ENCODE measurements at regions not wholly inside any gene's neighbourhood (a gene's known extent, or its start where the extent isn't known, plus 50 kb on each side); places are given as distances from the start of the nearest gene placed in this dataset.

GRCh38 chr18:8478166-8478967, 130.9 kb upstream of the RAB12 start:
- DNase-seq (ENCODE audit: low read depth, low spot score) (peak; percentile 33), ATAC-seq (peak; percentile 95)
- H3K4me3 ChIP-seq (replicated peaks in 1 of 2; ENCODE audit: low read depth in 1 of 2, low read length in 2 of 2) = no peak overlapping the region
- POLR2A ChIA-PET = interaction anchor here (0.7 kb wide), 1 partner anchor 1206 kb away, joined by 3 read pairs; no protein-coding TSS in a partner anchor
- peaks cover 7% of the 10 kb centered on the region; the same call in 1 of the 2 replicates for H3K27me3 ChIP-seq (ENCODE audit: insufficient read depth, low read length)
- H3K79me2 ChIP-seq (ENCODE audit: insufficient read depth, low read length) = no peaks in the 10 kb centered on the region
- CTCF ChIA-PET = interaction anchor here (0.8 to 1.3 kb wide), 3 partner anchors 9 to 52 kb away, joined by 3 to 7 read pairs (median 3); no protein-coding TSS in a partner anchor
- no peaks in the 10 kb centered on the region for H3K4me1 ChIP-seq (ENCODE audit: control insufficient read depth in 1 of 2, insufficient read depth in 2 of 2, low read length in 2 of 2)
- H3K9me2 ChIP-seq (ENCODE audit: insufficient read depth) = no peaks in the 10 kb centered on the region
- intact Hi-C loops (cut with micrococcal nuclease) = loop anchor here (10.0 kb wide), 1 partner anchor 506 kb away; no protein-coding TSS in a partner anchor
- H3K9me3 ChIP-seq (ENCODE audit: control insufficient read depth in 1 of 2, insufficient read depth in 1 of 2, low read depth in 1 of 2, low read length in 2 of 2) = no peaks in the 10 kb centered on the region
- H3K27ac ChIP-seq (ENCODE audit: low read depth, low read length) = no peak overlapping the region
- no peaks in the 10 kb centered on the region for H4K20me1 ChIP-seq (ENCODE audit: insufficient read depth)
- RAD21 ChIA-PET (ENCODE audit: low non-redundant PET in 1 of 2, low total read pairs in 2 of 2, uncharacterized antibody in 2 of 2, unreplicated experiment in 2 of 2) = no interaction called here
- no peak overlapping the region for H2AFZ ChIP-seq (ENCODE audit: low read depth, low read length, poor library complexity, severe bottlenecking)
- BruUV-seq (replicated peaks) = no TSS peak
- no peaks in the 10 kb centered on the region for H3K36me3 ChIP-seq (ENCODE audit: control insufficient read depth in 1 of 2, insufficient read depth in 2 of 2, low read length in 2 of 2)
- no peak overlapping the region for H3K9ac ChIP-seq (ENCODE audit: low read length)
- TF ChIP-seq JUND (IDR thresholded peaks at IDR 0.05) (no peak), RAD21 (IDR thresholded peaks at IDR 0.05; ENCODE audit: low read depth) (peak; percentile 19; the same call in 1 of the 2 replicates), TCF7L2 (IDR thresholded peaks at IDR 0.05; ENCODE audit: borderline replicate concordance, extremely low read depth, insufficient read depth, insufficient read length) (peak; percentile 35), CTCF (IDR thresholded peaks at IDR 0.05 in 2 of 3, conservative IDR thresholded peaks at IDR 0.05 in 1 of 3; ENCODE audit: borderline replicate concordance in 1 of 3, insufficient read depth in 1 of 3, low read depth in 2 of 3, low read length in 2 of 3) (peak; percentile 29 to 97 (median 83); a peak in 5 of 6 replicates)
- H3K4me2 ChIP-seq (ENCODE audit: low read length) = no peak overlapping the region

GRCh38 chr18:8478968-8479370, 130.3 kb upstream of the RAB12 start:
- RAD21 ChIA-PET (ENCODE audit: low non-redundant PET in 1 of 2, low total read pairs in 2 of 2, uncharacterized antibody in 2 of 2, unreplicated experiment in 2 of 2) = no interaction called here
- no TSS peak for BruUV-seq (replicated peaks)

More at GRCh38 chr18:8478968-8479370, 130.3 kb upstream of the RAB12 start:
- ATAC-seq (no peak), DNase-seq (ENCODE audit: low read depth, low spot score) (no peak)
- no peak overlapping the region for H3K4me3 ChIP-seq (replicated peaks in 1 of 2; ENCODE audit: low read depth in 1 of 2, low read length in 2 of 2)
- H3K9me3 ChIP-seq (ENCODE audit: control insufficient read depth in 1 of 2, insufficient read depth in 1 of 2, low read depth in 1 of 2, low read length in 2 of 2) = no peaks in the 10 kb centered on the region
- ChIA-PET POLR2A (no interaction called here), CTCF (interaction anchor here (0.8 to 1.3 kb wide), 2 partner anchors 9 to 13 kb away, joined by 3 to 7 read pairs; no protein-coding TSS in a partner anchor)
- no peak overlapping the region for H3K4me2 ChIP-seq (ENCODE audit: low read length)
- TF ChIP-seq REST (IDR thresholded peaks at IDR 0.05; ENCODE audit: low read depth) (no peak), JUND (IDR thresholded peaks at IDR 0.05) (no peak), ELF1 (IDR thresholded peaks at IDR 0.05; ENCODE audit: borderline replicate concordance, low read depth) (no peak), CEBPB (IDR thresholded peaks at IDR 0.05; ENCODE audit: low read depth) (no peak), EZH2 (IDR thresholded peaks at IDR 0.05) (no peak)
- no peak overlapping the region for H2AFZ ChIP-seq (ENCODE audit: low read depth, low read length, poor library complexity, severe bottlenecking)
- no peaks in the 10 kb centered on the region for H3K4me1 ChIP-seq (ENCODE audit: control insufficient read depth in 1 of 2, insufficient read depth in 2 of 2, low read length in 2 of 2)
- intact Hi-C loops (cut with micrococcal nuclease) = loop anchor here (10.0 kb wide), 1 partner anchor 506 kb away; no protein-coding TSS in a partner anchor
- H3K27me3 ChIP-seq (ENCODE audit: insufficient read depth, low read length) = peaks cover 6% of the 10 kb centered on the region; the same call in 1 of the 2 replicates
- H3K9me2 ChIP-seq (ENCODE audit: insufficient read depth) = no peaks in the 10 kb centered on the region
- H4K20me1 ChIP-seq (ENCODE audit: insufficient read depth) = no peaks in the 10 kb centered on the region
- H3K27ac ChIP-seq (ENCODE audit: low read depth, low read length) = no peak overlapping the region
- no peak overlapping the region for H3K9ac ChIP-seq (ENCODE audit: low read length)
- H3K79me2 ChIP-seq (ENCODE audit: insufficient read depth, low read length) = no peaks in the 10 kb centered on the region
- no peaks in the 10 kb centered on the region for H3K36me3 ChIP-seq (ENCODE audit: control insufficient read depth in 1 of 2, insufficient read depth in 2 of 2, low read length in 2 of 2)
